Dermis microvascular lymphatic vessel endothelial cell (primary cell): ENCODE measurements at regions not wholly inside any gene's neighbourhood (a gene's known extent, or its start where the extent isn't known, plus 50 kb on each side); places are given as distances from the start of the nearest gene placed in this dataset.
"Not testable (repeated sequence)": the region's sequence is repeated elsewhere in the genome, so short reads cannot be mapped to it uniquely, and the experiment has no call there.

Source experiments
- DNase-seq, 2 donors: peaks; one replicate each; pipeline versions ENCODE4 v3.0.0 to v3.0.0-alpha.2; 2010; ENCODE audit warnings: low read depth in 2 of 2

DNA sequence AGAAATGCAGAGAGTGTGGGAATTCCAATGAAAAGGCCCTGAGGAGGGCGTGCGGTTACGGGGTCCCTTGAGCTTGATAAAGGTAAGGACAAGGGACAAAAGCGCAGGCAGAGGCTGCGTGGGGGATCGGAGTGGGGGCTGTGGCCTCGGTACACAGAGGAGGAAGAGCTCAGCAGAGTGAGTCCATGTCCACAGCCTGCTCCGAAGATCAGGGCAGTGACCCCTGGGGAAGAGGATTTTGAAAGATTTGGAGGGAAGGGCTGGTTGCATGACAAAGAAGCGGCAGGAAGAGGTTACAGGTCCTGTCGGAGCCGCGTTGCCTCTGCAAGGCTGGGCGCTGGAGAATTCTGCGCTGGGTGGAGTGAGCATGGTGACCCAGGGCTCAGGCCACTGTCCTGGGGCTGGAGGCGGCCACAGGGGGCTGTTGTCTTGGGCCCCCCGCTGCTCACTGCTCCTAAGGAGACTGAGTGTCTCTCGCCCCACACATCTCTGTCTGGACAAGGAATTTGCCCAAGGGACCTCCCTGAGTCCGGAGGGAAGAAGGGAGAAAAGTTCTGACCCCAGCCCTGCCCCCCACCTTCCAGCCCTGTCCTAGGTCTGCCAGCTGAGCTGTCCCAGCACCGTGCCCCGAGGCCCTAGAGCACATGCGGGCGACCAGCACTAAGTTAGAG lies 69.8 kb upstream of the INSIG1 start:
- DNase-seq: no peak

DNA sequence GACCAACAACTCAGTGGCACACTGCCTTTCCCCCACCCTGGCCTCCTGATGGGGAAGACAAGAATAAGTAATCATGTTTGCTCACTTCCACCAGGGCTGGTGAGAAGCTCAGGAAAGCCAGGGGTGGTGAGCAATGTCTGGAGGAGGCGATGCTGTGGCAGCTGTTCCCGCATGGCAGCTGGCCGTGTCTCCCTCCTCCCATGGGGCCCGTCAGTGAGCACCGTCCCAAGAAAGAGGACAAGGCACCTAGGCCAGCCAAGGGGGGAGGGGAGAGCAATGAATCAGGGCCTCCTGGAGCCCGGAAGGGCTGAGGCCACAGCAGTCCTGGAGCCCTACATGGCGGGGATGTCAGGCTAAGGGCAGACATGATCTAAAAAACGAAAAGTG lies 69.2 kb upstream of the INSIG1 start:
- DNase-seq: no peak

DNA sequence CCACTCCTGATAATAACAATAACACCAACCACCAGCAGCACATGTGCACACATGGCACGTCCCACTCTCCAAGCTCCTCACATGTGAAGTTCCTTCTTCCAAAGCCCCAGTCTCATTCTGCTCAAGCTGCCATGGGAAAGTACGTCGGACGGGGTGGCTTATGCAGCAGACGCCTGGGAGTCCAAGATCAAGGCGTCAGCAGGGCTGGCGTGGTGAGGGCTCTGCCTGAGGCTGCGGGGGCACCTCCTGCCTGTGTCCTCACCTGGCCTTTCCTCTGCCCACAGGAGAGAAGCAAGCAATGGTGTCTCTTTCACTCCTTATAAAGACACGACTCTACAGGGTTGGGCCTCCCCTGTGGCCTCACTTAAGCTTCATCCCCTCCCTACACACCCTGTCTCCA lies 68.8 kb upstream of the INSIG1 start:
- DNase-seq: no peak

DNA sequence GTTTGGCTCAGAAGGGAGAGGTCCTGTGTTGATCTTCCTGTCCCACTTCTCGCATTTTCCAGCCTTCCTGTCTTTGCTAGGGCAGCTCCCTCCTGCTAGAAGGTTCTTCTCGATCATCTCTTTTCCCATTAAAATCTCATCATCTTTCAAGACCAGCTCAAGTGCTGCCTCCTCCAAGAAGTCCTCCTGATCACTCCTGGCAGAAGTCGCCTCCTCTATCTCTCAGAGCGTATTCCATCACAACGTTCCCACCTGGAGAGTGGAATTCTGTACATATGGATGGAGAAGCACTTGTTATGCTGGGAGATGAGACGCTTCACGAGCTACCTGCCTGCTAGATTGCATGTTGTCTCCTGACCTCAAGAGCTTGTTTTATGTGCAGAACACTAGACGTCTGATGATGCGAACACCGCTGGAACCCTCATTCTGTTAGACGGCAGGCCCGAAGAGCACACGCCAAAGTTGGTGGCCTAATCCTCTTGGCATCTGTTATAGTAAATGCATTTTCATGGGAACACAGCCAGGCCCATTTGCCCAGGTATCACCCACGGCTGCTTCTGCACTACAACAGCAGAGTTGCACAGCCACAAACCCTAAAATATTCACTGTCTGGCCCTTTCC lies 68.0 kb upstream of the INSIG1 start:
- DNase-seq: no peak

DNA sequence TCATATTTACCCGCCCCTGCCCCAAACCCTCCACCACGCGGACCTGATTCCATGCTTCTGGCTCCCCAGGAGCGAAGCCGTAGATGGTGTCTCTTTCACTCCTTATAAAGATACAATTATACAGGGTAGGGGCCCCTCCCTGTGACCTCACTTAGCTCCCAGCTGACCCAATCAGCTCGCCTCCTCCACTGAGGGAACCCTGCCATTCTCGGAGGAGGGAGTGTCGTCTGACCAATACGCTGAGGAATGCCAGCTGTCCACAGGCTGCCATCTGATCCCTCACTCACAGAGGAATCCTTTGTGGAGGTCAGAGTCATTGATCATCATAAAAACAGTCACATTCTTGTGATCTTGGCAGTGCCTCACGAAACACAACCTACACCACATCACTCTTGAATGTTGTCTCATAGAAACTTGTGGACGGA lies 67.5 kb upstream of the INSIG1 start:
- DNase-seq: no peak

DNA sequence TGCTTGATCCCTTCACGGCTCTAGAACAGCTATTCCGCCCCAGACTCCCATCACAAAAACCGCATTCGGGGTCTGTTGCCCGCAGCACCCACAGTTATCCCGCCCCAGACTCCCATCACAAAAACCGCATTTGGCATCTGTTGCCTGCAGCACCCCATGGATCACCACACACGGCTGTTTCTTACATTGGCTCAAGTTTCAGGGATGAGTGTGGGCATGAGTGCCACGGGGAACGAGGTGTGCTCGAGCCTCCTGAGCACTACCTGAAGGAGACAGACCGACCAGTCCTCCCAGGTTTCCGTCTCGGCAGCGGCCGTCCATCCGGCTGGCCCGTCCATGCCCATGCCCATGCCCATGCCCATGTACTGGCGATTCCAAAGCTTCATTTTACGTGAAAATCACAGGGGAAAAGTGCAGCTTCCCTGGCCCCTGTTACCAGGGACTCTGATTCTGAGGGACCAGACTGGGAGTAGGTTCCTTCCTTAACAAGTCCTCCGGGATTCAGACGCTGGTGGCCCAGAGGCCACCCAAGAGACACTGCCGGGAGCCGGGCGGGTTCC lies 66.4 kb upstream of the INSIG1 start:
- DNase-seq: no peak

DNA sequence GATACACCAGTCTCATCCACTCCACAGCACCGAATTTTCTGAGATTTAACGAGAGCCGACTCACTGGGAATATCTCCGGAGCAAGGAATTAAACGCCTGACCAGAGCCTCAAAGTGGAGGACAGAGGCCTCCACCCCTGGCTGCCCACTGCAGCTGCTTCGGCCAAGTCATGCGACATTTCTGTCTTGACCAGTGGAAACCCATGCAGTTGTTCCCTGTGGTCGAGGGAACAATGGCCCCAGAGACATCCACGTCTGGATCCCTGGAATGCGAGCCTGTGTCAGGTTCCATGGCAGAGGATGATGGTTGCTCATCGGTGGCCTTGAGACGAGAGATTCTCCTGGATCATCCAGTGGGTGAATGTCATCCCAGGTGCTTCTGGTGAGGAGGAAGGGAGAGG lies 65.7 kb upstream of the INSIG1 start:
- no peak for DNase-seq

DNA sequence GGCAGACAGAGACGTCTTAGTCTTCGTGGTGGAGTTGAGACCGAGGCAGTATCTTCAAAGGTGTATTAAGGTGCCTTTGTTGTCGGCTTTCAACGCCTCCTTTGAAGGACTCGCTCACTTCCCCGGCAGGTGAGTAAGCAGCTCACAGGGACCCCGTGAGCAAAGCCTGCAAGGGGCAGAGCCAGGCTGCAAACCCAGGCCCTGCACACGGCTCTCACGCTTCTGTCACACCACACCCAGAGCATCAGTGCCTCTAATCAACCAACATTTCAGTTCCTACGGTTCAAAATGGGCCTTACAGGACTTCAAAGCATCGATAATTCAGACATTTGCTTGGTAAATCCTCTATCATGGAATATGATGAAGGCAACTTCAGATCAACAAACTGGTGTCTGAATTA lies 64.8 kb upstream of the INSIG1 start:
- DNase-seq: no peak

DNA sequence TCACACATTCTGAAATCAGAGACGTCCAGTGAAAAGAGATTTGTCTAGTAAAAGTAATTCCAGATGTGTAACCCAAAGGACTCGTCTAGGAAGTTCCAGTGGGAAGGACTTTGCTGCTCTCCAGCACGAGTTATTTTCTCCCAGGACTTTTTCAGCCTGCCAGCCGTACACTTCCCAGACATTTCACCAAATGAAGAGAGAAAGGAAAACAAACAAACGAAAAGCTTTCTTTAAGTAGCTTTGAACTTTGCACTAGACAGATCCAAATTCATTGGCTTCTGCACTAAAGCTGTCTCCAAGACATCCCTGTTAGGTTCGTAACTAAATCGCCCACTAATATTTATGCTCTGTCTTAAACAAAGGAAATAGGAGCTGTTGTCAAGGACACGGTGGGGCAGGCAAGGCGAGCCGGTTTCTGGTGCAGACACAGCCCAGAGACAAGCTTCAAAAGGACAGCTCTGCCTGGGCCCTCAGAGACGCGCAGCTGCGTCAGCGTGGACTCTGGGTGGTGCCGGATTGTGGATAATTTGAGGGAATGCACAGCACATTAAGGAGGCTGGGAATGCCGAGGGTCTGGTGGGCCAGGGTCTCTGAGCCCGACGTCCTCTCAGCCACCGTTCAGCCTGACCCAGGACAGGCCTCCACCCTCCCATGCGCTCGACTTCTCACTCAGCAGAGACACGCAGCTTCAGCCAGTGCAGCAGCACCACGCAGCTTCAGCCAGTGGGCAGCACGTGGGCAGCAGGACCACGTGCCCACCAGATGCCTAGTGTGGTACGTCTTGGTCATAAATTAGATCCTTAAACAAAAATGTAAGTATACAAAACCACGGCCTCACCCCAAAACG lies 64.1 kb upstream of the INSIG1 start:
- no peak for DNase-seq

DNA sequence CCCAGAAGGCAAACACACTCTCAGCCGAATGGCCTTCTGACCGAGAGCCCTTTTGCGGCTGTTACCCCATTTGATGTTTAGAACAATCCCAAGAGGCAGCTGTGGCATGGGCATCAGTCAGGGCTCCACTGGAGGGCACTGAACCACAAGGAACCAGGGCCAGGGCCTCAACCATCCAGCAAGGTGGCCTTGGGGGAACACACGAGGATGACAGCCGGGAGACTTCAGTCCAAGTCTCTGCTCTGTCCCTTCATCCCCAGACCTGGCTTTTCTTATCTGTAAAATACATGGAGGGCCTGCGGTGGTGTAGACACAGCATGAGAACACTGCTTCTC lies 63.6 kb upstream of the INSIG1 start:
- DNase-seq: no peak

DNA sequence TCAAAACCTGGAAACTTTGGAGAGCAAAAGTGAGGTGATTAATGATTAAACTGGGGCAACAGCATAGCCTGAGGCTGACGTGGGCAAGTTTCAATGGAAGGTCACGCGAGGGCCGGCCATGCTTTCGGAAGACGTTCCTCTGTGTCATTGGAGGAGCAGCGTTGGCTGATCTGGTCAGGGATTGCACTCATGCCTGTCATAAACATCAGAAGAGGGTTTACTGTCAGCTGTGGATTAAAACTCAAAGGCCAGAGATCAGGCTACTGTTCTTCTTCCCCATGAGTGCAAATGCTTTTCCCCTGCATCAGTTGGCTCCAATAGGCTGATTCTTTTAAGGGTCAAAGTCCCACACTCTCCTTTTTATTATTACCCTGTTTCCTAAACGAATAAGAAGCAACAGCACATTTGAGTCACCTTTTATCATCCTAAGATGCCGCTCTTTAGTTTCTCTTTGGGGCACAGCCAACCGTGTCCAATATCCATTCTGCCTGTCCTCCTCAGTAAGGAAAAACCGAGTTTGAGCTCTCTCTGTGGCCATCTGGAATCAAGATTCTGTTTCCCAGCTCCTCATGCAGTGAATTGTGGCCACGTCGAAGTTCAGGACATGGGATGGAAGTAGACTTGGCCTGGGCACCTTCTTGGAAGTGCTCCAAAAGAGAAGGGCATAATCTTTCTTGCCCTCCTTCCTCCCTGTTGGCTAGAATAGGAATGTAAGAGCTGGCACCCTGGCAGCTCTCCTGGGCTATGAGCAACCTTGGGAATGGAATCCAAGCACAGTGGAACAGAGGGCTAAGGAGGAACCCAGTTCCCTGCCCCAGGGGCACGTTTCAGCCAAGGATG lies 62.5 kb upstream of the INSIG1 start:
- no peak for DNase-seq

DNA sequence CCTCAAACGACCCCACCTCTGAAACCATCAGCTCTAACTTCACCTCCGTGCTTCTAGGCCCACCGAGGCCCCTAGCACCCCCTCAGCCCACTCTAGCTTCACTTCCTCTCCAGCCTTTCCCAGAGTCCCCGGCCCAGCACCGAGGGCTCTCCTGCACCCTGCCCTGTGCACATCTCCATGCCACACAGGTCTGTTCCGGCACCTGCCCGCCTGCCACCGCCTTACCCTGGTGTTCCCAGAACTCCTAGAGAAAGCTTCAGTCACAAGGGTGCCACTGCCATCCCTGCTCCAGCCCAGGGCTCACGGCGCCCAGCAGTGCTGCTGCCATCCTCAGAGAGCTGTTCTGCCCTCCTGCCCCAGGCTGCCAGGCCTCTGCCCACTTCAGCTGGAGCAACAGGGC lies 61.3 kb upstream of the INSIG1 start:
- DNase-seq: no peak

DNA sequence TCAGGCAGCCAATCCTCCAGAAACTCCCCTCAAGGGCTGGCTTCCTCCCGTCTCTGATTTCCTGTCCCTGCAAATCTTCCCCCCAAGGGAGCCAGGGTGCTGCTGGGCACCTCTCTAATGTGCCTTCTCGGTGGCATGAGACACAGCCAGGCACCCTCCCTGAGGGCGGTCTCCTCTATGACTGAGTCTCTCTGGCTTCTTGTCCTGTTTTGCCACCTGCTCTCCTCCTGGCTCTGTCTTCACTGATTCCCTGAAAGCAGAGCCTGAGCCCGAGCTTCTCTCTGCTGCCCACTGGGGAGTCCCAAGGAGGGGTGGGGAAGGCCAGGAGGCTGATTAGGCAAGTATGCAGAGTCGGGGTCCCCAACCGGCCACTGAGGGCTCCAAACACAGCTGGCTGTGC lies 60.4 kb upstream of the INSIG1 start:
- no peak for DNase-seq

DNA sequence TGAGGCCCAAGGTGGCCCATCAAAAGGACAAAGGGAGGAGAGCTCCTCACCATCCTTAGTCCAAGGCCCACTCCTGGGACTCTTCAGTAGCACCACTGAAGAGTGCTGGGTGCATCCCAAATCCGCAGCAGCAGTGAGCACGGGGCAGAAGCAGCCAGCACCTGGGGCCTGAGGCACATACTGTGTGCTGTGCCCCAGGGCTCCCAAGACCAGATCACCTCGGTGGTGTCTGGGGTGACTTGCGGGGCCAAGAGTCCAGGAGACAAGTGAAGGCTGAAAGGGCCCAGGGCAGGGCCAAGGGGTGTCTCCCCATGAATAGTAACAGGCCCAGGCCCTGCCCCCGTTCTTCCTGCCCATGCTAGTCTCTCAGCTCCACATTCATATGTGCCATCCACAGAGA lies 59.9 kb upstream of the INSIG1 start:
- DNase-seq: no peak

DNA sequence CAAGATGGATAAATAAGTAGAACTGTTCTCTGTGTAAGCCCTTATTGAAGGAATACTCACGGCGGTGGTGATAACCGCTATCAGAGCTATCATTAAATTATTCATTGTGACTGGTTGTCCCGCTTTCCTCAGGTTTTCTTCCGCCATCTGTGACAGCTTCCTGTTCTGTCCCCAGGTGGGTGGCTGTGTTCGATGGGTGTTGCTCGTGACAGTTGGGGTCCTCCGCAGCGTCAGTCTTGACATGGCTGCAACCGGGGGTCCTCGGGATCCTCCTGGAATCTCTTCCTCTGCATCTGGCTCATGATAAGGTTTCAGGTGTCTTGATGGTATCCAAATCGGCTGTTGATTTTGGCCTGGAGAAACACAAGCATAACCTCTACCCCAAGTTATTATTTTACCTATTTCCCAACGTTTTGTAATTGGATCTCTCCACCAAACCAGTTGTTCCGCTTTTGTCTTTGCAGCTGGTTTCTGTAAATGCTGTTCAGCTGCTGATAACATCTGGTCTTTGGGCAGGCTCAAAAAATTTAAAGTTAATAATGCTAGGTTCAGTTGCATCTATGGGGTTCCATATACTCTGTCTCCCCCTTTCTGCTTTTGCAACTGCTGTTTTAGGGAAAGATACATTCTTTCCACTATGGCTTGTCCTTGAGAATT lies 58.1 kb upstream of the INSIG1 start:
- DNase-seq: not testable (repeated sequence)

DNA sequence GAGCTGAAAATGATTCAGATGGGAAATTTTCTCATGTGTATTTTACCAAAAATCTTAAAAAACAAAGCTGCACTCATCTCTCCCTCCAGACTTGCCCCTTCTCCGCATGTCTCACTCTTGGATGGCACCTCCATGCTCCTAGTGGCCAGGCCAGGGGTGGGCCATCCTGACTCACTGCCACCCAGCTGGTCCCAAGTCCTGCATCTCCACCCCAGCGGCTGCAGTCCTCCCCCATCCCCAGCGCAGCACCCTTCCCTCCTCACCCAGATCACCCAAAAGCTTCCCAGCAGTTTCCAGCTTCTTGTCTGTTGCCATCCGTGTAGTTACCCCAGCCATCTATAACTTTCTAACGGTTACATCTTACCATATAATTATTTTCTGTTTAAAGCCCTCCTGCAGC lies 53.0 kb upstream of the INSIG1 start:
- DNase-seq: no peak

DNA sequence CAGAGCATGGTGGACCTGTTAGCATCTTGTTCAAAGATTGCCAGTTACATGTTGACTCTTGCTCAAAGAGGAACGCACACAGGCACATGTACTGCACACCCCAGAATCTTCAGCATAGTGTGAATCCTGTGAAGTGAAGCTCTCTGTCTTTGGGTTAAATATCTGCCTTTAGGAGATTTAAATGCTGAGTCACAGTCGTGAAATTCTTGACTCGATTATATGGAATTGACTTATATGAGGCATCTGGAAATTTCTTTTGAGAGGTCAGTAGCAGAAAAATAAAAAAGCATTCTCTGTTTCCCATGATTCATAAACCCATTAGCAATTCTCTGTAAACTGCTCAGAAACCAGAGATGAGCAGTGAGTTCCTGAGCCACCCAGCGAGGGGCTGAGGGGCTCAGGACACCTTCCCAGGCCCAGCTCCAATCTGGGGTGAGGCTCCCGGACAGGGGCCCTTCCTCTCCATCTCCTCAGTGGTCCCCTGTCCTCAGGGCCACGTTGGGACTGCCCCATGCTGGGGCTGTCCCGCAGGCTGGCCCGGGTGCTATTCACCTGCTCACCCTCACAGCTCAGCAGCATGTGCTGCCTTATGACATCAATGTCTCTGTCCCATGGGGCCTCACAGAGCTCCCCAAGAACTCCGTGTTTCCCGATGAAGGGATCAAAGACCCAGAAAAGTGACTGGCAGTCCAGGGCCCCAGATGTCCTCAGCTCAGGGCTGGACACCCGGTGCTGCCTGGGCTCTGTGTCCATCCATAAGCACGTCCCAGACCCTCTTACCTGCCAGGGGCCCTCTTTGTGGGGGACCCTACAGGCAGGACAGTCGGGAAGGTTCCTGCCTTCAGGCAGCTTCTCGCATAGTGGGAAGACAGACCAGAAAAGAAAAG lies 50.0 kb upstream of the INSIG1 start:
- DNase-seq: no peak
